Activated naive CD8-positive, alpha-beta T cell treated with anti-CD3 and anti-CD28 coated beads, Interleukin-2, amount 50 U/mL, for 24 hours (primary cell): ENCODE measurements at regions not wholly inside any gene's neighbourhood (a gene's known extent, or its start where the extent isn't known, plus 50 kb on each side); places are given as distances from the start of the nearest gene placed in this dataset.

Source experiments
- ATAC-seq: fragments of 150-1000 bp; cut with Tn5 transposase; one replicate; pipeline ENCODE4 v1.10.0; 2021
- DNase-seq: peaks from one replicate; pipeline ENCODE4 v3.0.0; 2021
- H3K27ac Mint-ChIP-seq: one replicate; pipeline ENCODE4 v1.8.0; 2021; ENCODE audit warnings: mild to moderate bottlenecking, mixed read lengths
- H3K27me3 Mint-ChIP-seq: one replicate; pipeline ENCODE4 v1.8.0; 2021; ENCODE audit warnings: mixed read lengths
- H3K36me3 Mint-ChIP-seq: one replicate; pipeline ENCODE4 v1.8.0; 2021; ENCODE audit warnings: low read depth, mixed read lengths
- H3K4me1 Mint-ChIP-seq: one replicate; pipeline ENCODE4 v1.8.0; 2021; ENCODE audit warnings: mixed read lengths
- H3K4me3 Mint-ChIP-seq: one replicate; pipeline ENCODE4 v1.8.0; 2021; ENCODE audit warnings: mild to moderate bottlenecking, moderate library complexity, mixed read lengths
- H3K9me3 Mint-ChIP-seq: one replicate; pipeline ENCODE4 v1.8.0; 2021; ENCODE audit warnings: mixed read lengths

- Mint-ChIP-seq H3K36me3 (no peaks in the 10 kb centered on the region), H3K27ac (no peak overlapping the region), H3K4me1 (no peaks in the 10 kb centered on the region), H3K9me3 (no peaks in the 10 kb centered on the region), H3K4me3 (no peak overlapping the region), H3K27me3 (no peaks in the 10 kb centered on the region)
- DNase-seq (no peak), ATAC-seq (no peak)
Measured at GRCh38 chr12:87793131-87793530, 236.1 kb downstream of the C12orf50 start.

- DNase-seq (no peak), ATAC-seq (no peak)
- H3K36me3 Mint-ChIP-seq = no peaks in the 10 kb centered on the region
- H3K4me1 Mint-ChIP-seq = no peaks in the 10 kb centered on the region
- H3K9me3 Mint-ChIP-seq = peaks cover 3% of the 10 kb centered on the region
- H3K4me3 Mint-ChIP-seq = no peak overlapping the region
- H3K27ac Mint-ChIP-seq = no peak overlapping the region
- H3K27me3 Mint-ChIP-seq = no peaks in the 10 kb centered on the region
Measured at GRCh38 chr12:87784350-87784749, 244.9 kb downstream of the C12orf50 start.

DNA sequence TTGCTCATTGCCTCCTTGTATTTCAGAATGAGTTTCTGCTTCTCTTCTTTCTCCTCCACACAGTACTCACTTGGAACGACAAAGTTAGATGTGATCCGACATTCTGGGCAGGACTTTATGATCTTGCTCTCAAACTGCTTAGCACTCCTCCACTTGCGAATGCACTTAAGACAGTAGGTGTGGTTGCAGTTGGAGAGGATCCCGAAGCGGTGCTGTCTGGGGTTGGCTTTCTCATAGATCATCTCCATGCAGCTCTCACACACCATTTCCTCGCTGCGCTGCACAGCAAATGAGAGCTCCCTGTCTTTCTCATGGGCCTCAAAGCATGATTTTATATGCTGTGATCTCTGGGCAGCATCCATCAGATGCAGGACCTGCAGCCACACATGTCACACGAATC lies 245.7 kb downstream of the C12orf50 start:
- H3K4me3 Mint-ChIP-seq = no peak overlapping the region
- DNase-seq (no peak), ATAC-seq (no peak)
- no peaks in the 10 kb centered on the region for H3K36me3 Mint-ChIP-seq
- no peak overlapping the region for H3K27ac Mint-ChIP-seq
- no peaks in the 10 kb centered on the region for H3K4me1 Mint-ChIP-seq
- peaks cover 3% of the 10 kb centered on the region for H3K9me3 Mint-ChIP-seq
- H3K27me3 Mint-ChIP-seq = no peaks in the 10 kb centered on the region

GRCh38 chr12:87782838-87783237 lies 246.4 kb downstream of the C12orf50 start:
- DNase-seq = no peak

DNA sequence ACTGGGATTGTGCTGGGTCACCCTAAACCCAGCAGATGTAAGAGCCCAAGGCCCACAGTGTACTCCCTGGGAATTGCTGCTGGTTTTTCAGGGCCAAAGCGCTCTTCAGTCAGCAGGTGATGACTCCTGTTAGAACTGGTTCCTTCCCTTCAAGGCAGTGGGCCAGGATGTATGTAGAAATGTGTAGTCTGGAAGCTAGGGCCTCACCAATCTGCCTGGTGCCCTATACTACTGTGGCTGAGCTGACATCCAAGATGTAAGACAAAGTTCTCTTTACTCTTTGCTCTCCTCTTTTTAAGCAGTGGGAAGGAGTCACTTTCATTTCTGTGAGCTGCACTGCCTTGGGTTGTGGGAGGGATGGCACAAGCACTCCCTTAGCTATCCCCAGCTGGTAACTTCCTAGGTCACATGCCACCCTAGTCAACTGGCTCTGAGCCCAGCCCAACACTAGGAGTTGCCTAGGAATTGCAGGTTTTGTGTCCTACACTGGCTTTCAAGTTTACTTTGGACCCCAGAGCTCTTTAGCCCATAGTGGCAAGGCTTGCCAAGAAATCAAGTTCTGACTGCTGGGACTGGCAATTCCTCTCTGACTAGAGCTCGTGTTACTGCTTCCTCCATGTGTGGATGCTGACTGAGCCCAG lies 249.2 kb downstream of the C12orf50 start:
- Mint-ChIP-seq H3K4me3 (no peak overlapping the region), H3K9me3 (peaks cover 3% of the 10 kb centered on the region), H3K36me3 (no peaks in the 10 kb centered on the region), H3K4me1 (no peaks in the 10 kb centered on the region), H3K27ac (no peak overlapping the region), H3K27me3 (no peaks in the 10 kb centered on the region)
- ATAC-seq (no peak), DNase-seq (no peak)

More at GRCh38 chr12:87782838-87783237, 246.4 kb downstream of the C12orf50 start:
- Mint-ChIP-seq H3K27ac (no peak overlapping the region), H3K9me3 (peaks cover 3% of the 10 kb centered on the region), H3K4me3 (no peak overlapping the region), H3K27me3 (no peaks in the 10 kb centered on the region), H3K36me3 (no peaks in the 10 kb centered on the region), H3K4me1 (no peaks in the 10 kb centered on the region)
- no peak for ATAC-seq

DNA sequence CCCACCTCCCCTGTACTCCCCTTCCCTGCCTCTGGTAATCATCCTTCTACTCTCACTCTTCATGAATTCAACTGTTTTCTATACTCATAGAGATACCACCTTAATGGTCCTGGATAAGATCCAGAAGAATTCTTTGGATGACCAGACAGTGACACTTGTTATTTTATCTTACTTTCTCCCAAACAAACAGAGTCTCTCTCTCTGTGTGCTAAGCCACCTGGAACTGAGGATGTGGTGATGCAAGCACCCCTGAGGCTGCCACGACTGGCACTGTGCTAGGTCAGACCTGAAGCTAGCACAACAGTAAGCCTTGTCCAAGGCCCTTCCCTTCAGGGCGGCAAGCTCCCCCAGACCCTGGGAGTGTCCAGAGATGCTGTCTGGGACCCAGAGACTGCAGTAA lies 250.2 kb downstream of the C12orf50 start:
- Mint-ChIP-seq H3K4me1 (no peaks in the 10 kb centered on the region), H3K27ac (no peak overlapping the region), H3K4me3 (no peak overlapping the region), H3K27me3 (no peaks in the 10 kb centered on the region), H3K9me3 (peaks cover 3% of the 10 kb centered on the region), H3K36me3 (no peaks in the 10 kb centered on the region)
- ATAC-seq = no peak
- no peak for DNase-seq

DNA sequence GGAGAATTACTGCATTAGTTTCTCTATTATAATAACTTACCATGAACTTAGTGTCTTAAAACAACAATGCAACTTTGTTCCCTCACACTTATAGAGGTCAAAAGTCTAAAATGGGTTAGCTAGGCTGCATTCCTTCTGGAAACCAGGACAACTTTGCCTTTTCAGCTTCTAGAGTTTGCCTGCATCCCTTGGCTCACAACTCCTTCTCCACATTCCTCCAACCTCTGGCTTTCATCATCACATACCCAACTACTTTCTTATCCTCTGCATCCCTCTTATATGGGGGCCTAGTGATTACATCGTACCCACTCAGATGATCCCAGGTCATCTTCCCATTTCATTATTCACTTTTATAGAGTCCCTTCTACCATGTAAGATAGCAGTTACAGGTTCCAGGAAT lies 251.1 kb downstream of the C12orf50 start:
- H3K9me3 Mint-ChIP-seq = peaks cover 5% of the 10 kb centered on the region
- no peak for DNase-seq
- ATAC-seq = no peak
- H3K36me3 Mint-ChIP-seq = no peaks in the 10 kb centered on the region
- no peak overlapping the region for H3K4me3 Mint-ChIP-seq
- H3K4me1 Mint-ChIP-seq = no peaks in the 10 kb centered on the region
- no peak overlapping the region for H3K27ac Mint-ChIP-seq
- H3K27me3 Mint-ChIP-seq = no peaks in the 10 kb centered on the region

GRCh38 chr12:87775784-87776183 lies 253.4 kb downstream of the C12orf50 start:
- no peak overlapping the region for H3K27ac Mint-ChIP-seq
- no peaks in the 10 kb centered on the region for H3K36me3 Mint-ChIP-seq
- peaks cover 5% of the 10 kb centered on the region for H3K9me3 Mint-ChIP-seq
- H3K4me3 Mint-ChIP-seq = no peak overlapping the region
- no peaks in the 10 kb centered on the region for H3K27me3 Mint-ChIP-seq
- no peaks in the 10 kb centered on the region for H3K4me1 Mint-ChIP-seq
- DNase-seq (no peak), ATAC-seq (no peak)

DNA sequence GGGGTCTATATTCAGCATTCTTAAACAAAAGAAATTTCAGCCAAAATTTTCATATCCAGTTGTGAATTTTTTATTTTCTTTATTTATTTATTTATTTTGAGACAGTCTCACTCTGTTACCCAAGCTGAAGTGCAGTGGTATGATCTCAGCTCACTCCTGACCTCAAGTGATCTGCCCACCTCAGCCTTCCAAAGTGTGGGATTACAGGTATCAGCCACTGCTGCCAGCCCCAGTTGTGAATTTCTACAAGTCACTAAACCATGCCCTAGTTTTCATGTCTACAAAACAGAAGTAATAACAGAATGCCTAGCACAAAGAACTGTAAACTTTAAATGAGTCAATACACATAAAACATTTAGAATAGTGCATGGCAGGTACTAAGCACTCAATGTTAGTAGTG lies 254.2 kb downstream of the C12orf50 start:
- no peaks in the 10 kb centered on the region for H3K4me1 Mint-ChIP-seq
- H3K36me3 Mint-ChIP-seq = no peaks in the 10 kb centered on the region
- ATAC-seq = no peak
- H3K27me3 Mint-ChIP-seq = no peaks in the 10 kb centered on the region
- no peak overlapping the region for H3K4me3 Mint-ChIP-seq
- peaks cover 5% of the 10 kb centered on the region for H3K9me3 Mint-ChIP-seq
- DNase-seq = no peak
- H3K27ac Mint-ChIP-seq = no peak overlapping the region

GRCh38 chr12:87772401-87772800 lies 256.8 kb downstream of the C12orf50 start:
- Mint-ChIP-seq H3K27me3 (no peaks in the 10 kb centered on the region), H3K36me3 (no peaks in the 10 kb centered on the region), H3K9me3 (peaks cover 7% of the 10 kb centered on the region), H3K27ac (no peak overlapping the region), H3K4me1 (no peaks in the 10 kb centered on the region), H3K4me3 (no peak overlapping the region)
- no peak for ATAC-seq
- no peak for DNase-seq

- ATAC-seq (no peak), DNase-seq (no peak)
- Mint-ChIP-seq H3K27ac (no peak overlapping the region), H3K4me3 (no peak overlapping the region), H3K4me1 (no peaks in the 10 kb centered on the region), H3K27me3 (no peaks in the 10 kb centered on the region), H3K36me3 (no peaks in the 10 kb centered on the region), H3K9me3 (peaks cover 5% of the 10 kb centered on the region)
Measured at GRCh38 chr12:87768501-87769287, 260.5 kb downstream of the C12orf50 start.

DNA sequence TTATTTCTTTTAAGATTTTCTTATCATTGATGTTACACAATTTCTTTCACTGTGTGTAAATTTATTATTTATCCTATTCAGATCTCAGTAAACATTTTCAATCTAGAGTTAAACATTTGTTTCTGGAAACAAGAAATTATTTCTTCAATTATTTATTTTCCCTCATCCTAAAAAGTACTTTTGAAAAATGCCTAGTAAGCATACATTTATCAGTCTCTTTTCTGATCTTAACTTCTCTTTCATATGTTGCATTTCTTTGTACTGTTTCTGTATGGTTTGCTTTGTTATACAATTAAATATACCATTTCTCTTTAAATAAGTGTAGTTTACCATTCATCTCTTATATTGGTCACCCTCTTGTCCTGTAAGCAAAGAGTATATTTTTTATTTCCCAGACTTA lies 263.2 kb downstream of the C12orf50 start:
- no peaks in the 10 kb centered on the region for H3K4me1 Mint-ChIP-seq
- no peak for DNase-seq
- no peaks in the 10 kb centered on the region for H3K36me3 Mint-ChIP-seq
- ATAC-seq = no peak
- H3K4me3 Mint-ChIP-seq = no peak overlapping the region
- H3K27me3 Mint-ChIP-seq = no peaks in the 10 kb centered on the region
- H3K27ac Mint-ChIP-seq = no peak overlapping the region
- H3K9me3 Mint-ChIP-seq = peaks cover 3% of the 10 kb centered on the region

DNA sequence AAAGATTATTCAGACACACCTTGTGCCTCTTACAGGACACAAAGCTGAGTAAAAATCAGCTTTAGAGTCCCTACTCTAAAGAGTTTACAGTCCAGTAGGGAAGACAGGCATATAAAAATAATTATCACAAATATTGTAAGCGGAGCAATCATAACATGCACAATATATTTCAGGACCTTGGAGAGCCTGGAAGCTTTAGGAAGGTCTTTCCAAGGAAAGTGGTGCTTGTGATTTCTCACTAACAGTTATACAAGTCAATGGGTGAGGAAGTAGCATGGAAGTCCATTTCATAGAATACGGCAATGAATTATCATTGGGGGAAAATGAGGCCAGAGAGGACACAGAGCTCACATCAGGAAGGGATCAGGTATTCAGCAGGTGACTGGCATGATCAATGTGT lies 268.3 kb downstream of the C12orf50 start:
- DNase-seq = no peak
- Mint-ChIP-seq H3K9me3 (peaks cover 4% of the 10 kb centered on the region), H3K4me3 (no peak overlapping the region), H3K4me1 (no peaks in the 10 kb centered on the region), H3K27ac (no peak overlapping the region), H3K27me3 (no peaks in the 10 kb centered on the region), H3K36me3 (no peaks in the 10 kb centered on the region)
- no peak for ATAC-seq

DNA sequence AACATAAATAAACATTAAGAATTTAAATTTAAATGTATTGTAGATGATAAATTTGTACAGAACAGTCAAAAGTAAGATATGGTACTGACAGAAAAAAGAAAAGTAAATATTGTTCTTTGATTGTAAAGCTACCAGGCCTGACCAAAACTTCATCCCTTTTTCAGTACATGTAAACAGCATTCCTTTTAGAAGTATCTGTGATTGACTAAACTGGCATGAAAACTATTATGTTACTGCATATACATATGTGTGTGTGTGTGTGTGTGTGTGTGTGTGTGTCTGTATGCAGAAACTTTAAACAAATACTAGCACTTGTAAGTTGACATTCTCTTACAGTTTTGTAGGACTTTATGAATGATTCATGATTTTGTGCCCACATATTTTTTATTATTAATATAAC lies 270.9 kb downstream of the C12orf50 start:
- H3K27me3 Mint-ChIP-seq = no peaks in the 10 kb centered on the region
- no peak overlapping the region for H3K4me3 Mint-ChIP-seq
- H3K36me3 Mint-ChIP-seq = no peaks in the 10 kb centered on the region
- peaks cover 4% of the 10 kb centered on the region for H3K9me3 Mint-ChIP-seq
- no peak for ATAC-seq
- H3K4me1 Mint-ChIP-seq = no peaks in the 10 kb centered on the region
- no peak overlapping the region for H3K27ac Mint-ChIP-seq
- no peak for DNase-seq

DNA sequence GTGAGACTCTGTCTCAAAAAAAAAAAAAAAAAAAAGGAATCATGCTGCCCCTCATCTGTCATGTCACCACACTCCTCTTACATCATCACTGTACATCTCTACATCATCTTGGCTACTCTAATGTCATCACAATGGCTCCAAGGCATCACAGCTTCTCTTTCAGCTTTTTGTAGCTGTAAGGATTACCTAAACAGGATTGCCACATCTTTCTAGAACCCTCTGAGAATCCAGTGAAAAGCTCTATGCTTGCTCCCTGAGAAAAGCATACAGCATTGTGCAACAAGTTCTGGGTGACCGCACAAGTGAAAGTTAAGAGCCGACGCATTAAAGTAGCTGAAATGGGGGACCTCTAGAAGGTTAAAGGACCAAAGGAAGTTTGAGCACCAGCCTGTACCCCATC lies 272.5 kb downstream of the C12orf50 start:
- Mint-ChIP-seq H3K9me3 (peaks cover 4% of the 10 kb centered on the region), H3K27me3 (no peaks in the 10 kb centered on the region), H3K36me3 (no peaks in the 10 kb centered on the region), H3K4me1 (no peaks in the 10 kb centered on the region), H3K4me3 (no peak overlapping the region), H3K27ac (no peak overlapping the region)
- ATAC-seq = no peak
- no peak for DNase-seq
